Choroid plexus epithelial cell (primary cell): ENCODE measurements at regions not wholly inside any gene's neighbourhood (a gene's known extent, or its start where the extent isn't known, plus 50 kb on each side); places are given as distances from the start of the nearest gene placed in this dataset.

Experiments
- DNase-seq: peaks from one replicate; pipeline ENCODE4 v3.0.0-alpha.2; 2010; ENCODE audit warnings: low read depth
- H3K4me3 ChIP-seq: 2 replicates; pipeline ENCODE4 v1.5.1; 2011; ENCODE audit warnings: low read depth, mild to moderate bottlenecking, control low read depth, low read length, moderate library complexity
- TF ChIP-seq, protein P1 (sequence below): conservative IDR thresholded peaks from 2 replicates; pipeline ENCODE4 v1.5.1; 2011; ENCODE audit warnings: low read depth, mild to moderate bottlenecking, control low read depth, inconsistent platforms, low read length, moderate library complexity

DNA sequence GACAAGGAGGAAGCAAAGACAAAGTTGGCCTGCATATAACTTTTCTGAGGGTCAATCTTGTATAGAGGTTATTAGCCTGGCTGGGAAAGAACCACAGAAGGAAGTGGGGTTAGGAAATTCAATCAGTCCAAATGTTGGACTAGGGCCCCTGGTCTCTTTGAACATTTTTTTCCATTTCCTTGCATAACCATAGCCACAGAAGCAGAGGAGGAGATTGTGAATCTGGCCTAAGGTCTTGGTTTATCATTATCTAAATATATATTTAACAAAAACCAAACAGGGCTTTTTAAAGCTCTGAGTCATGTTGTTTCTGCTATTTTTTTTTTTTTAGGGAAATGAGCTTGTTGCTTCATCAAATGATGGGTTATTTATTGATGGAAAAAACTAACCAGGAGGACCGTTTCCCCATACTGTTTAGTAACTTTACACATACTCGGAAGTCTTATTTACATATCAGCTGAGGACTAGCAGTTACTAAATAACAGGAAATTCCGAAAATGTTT, 97.7 kb upstream of the ACSL4 start:
- DNase-seq: peak; percentile 68
- no peak overlapping the region for H3K4me3 ChIP-seq
- TF ChIP-seq, protein P1, sequence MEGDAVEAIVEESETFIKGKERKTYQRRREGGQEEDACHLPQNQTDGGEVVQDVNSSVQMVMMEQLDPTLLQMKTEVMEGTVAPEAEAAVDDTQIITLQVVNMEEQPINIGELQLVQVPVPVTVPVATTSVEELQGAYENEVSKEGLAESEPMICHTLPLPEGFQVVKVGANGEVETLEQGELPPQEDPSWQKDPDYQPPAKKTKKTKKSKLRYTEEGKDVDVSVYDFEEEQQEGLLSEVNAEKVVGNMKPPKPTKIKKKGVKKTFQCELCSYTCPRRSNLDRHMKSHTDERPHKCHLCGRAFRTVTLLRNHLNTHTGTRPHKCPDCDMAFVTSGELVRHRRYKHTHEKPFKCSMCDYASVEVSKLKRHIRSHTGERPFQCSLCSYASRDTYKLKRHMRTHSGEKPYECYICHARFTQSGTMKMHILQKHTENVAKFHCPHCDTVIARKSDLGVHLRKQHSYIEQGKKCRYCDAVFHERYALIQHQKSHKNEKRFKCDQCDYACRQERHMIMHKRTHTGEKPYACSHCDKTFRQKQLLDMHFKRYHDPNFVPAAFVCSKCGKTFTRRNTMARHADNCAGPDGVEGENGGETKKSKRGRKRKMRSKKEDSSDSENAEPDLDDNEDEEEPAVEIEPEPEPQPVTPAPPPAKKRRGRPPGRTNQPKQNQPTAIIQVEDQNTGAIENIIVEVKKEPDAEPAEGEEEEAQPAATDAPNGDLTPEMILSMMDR: no peak

DNA sequence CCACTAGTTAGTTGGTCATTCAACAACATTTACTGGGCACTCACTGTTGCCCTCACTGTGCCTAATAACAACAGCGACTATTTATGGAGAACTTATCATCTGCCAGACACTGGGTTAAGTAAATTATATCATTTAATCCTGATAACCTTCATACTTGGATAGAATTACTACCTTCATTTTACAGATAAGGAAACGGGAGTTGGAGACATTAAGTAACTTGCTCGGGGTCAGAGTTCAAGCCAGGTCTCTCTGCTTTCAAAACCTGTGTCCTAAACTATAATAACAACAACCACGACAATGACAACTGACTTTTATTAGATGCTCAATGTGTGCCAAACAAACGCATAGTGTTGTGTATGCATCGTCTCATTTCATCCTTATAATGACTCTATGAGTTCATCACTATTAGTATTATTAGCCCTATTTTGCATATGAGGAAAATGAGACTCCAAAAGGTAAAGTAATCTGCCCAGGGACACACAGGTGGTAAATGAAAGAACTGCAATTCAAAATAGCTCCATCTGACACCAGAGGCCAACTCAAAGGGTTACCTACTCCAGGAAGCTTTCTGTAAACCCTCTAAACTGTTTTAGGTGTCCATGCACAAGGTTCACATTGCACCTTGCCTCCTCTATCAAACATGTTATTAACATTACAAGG, 98.4 kb upstream of the ACSL4 start:
- H3K4me3 ChIP-seq: no peak overlapping the region
- DNase-seq: no peak
- TF ChIP-seq, protein P1: no peak

DNA sequence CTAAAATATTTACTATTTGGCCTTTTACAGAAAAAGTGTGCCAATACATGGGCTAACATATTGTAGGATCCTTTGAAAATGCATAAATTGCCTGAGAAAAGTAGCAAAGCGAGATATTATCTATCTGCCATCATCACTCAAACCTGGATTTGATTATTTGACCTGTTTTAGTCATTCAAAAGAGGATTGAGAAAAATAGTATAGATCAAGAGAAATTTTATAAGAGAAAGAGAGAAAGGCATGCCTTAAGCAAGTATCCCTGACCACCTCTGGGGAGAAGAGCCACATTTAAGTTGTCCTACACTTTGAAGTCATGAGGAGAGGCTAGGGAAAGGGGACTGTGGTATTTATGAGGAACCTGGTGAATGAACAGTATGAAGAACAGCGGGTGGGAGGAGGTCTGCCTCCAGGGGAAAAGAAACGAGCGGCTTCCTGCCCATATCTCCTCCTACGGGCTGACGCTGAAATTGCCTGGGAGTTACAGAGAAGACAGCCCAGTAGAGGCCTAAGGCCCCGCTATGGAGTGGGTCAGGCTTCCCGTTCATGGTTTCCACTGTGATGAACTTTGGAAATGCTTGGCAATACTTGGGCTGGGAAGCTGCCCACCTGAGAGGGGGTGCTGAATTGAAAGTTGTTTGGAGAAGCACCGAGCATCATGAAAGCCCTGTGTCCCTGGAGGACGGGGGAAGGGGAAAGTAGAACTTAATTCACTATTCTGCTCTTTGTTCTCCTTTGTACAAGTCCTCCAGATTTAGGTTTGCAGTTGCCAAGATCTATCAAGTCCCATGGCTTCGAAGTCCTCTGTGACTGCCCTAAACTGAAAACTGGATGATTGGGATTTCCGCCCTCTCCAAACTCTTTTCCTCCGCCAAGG, 106.9 kb upstream of the ACSL4 start:
- peak; percentile 69 for DNase-seq
- H3K4me3 ChIP-seq: no peak overlapping the region

DNA sequence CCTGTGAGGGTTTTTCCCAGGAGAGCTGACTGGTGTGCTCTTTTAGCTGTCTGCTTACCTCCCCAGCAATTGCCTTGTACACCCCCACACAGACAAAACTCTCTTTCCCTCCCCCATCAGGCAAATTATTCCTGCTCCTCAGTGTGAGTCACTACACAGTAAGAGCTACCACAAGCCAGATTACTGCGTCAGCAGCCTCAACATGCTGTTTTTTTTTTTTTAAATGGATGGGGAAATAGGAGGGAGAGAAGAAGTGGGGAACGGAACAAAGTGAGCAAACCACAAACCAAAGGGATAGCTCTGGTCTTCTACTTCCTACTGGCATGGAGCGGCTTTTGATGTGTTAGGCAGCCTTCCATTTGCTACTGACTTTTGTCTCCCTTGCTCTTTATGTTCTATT, 107.5 kb upstream of the ACSL4 start:
- TF ChIP-seq, protein P1: no peak
- DNase-seq: peak; percentile 95
- no peak overlapping the region for H3K4me3 ChIP-seq

More for the DNA sequence above, 106.9 kb upstream of the ACSL4 start:
- TF ChIP-seq, protein P1: peak; percentile 52

DNA sequence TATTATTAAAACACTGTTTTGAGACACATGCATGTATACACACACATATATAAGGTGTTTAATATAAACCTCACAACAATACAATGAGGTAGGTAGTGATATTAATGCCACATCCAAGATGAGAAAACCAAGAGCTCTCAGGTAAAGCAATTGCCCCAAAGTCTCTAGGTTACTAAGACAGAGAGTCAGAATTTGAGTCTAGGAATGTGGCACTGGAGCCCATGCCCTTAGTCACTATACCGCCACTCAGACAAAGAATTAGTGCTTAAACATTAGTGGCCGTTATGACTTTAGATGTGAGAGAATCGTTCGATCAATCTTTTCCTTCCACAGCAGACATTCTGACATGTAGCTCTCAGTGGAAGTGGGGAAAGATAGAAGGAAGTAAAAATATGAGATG, 108.2 kb upstream of the ACSL4 start:
- DNase-seq: no peak
- H3K4me3 ChIP-seq: no peak overlapping the region
- TF ChIP-seq, protein P1: no peak

DNA sequence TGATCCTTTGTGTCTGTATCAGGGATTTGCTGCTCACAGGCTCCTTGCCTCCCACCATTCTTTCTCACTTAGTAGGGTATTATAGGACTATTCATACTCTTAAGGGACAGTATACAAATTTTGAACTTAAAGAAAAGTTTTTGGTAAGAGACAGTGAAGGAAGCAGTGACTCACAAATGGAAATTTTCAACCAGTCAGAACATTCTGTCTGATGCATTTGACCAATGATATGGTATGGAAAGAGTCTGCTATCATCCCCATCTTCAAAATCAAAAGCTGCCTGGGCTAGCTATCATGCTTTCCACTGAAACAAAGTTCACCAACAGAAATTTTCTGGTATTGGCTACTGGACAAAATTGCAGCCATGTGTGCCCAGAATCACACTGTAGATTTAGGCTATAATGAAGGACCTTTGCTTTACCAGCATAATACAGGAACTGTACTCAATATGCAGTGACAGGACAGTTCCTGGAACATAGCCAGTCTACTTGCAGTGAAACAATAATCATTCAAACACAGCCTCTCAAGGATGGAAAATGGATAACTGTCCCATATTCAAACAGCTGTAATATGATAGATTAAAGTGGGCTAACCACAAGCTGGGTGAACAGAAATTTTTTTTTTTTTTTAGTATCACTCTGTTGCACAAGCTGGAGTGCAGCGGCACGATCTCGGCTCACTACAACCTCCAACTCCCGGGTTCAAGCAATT, 109.0 kb upstream of the ACSL4 start:
- TF ChIP-seq, protein P1: no peak
- H3K4me3 ChIP-seq: no peak overlapping the region
- DNase-seq: peak; percentile 43
